Prostate gland (tissue), 2 donors: ENCODE measurements at regions not wholly inside any gene's neighbourhood (a gene's known extent, or its start where the extent isn't known, plus 50 kb on each side); places are given as distances from the start of the nearest gene placed in this dataset.
"Not testable (repeated sequence)": the region's sequence is repeated elsewhere in the genome, so short reads cannot be mapped to it uniquely, and the experiment has no call there.

ENCODE experiments used
- DNase-seq: peaks from one replicate; pipeline ENCODE4 v3.0.0-alpha.2; 2019; ENCODE audit warnings: low spot score
- H3K27ac ChIP-seq, 2 donors: fragments of 200-600 bp; sonication (generic); 2 replicates each; pipeline ENCODE4 v1.5.1; 2017 to 2019
- H3K27me3 ChIP-seq: fragments of 200-600 bp; sonication (generic); replicated peaks from 2 replicates; pipeline ENCODE4 v1.5.1; 2019; ENCODE audit not compliant: insufficient read depth
- H3K36me3 ChIP-seq, 2 donors: fragments of 200-600 bp; sonication (generic); 1 replicate in 1 of 2; 2 replicates in 1 of 2; pipeline versions ENCODE4 v1.5.1 to v1.8.1; 2017 to 2019
- H3K4me1 ChIP-seq: fragments of 200-600 bp; sonication (generic); replicated peaks from 2 replicates; pipeline ENCODE4 v1.5.1; 2019
- H3K4me3 ChIP-seq, 2 donors: fragments of 200-600 bp; sonication (generic); 2 replicates each; pipeline ENCODE4 v1.5.1; 2017 to 2019
- H3K9me3 ChIP-seq: fragments of 200-600 bp; sonication (generic); 2 replicates; pipeline ENCODE4 v1.5.1; 2017
- POLR2A ChIP-seq: fragments of 450-650 bp; IDR thresholded peaks from one replicate; pipeline ENCODE4 v1.6.1; 2016; ENCODE audit warnings: antibody characterized with exemption, mild to moderate bottlenecking
- POLR2AphosphoS5 ChIP-seq: sonication (generic); formaldehyde crosslinking; IDR thresholded peaks from one replicate; pipeline ENCODE4 v1.6.1; 2017; ENCODE audit warnings: antibody characterized with exemption
- WGBS: methylation state at CpG from one replicate; pipeline ENCODE4 v1.1.5; 2018; 5-methylcytosine and 5-hydroxymethylcytosine counted together
- intact Hi-C: fragments of 100-400 bp; cut with DNase I; formaldehyde crosslinking; loops from one replicate; pipeline ENCODE4 v1.14.2; 2022
- TF ChIP-seq, protein P1 (sequence below), 4 experiments: fragments of 200-600 bp in 2 of 4; fragments of 450-650 bp in 2 of 4; sonication (generic) in 2 of 4; IDR thresholded peaks; 1 replicate in 3 of 4; 2 replicates in 1 of 4; pipeline ENCODE4 v1.5.1; 2016 to 2019; ENCODE audit warnings: antibody characterized with exemption in 4 of 4, mild to moderate bottlenecking in 2 of 4, moderate library complexity in 2 of 4

- Histone ChIP-seq H3K9me3 (no peaks in the 10 kb centered on the region), H3K27ac (peak overlapping the region; percentile 56 to 69), H3K4me3 (peak overlapping the region; percentile 49 to 53), H3K36me3 (no peaks in the 10 kb centered on the region), H3K4me1 (no peaks in the 10 kb centered on the region), H3K27me3 (no peaks in the 10 kb centered on the region)
- no peak for DNase-seq
- TF ChIP-seq, protein P1, sequence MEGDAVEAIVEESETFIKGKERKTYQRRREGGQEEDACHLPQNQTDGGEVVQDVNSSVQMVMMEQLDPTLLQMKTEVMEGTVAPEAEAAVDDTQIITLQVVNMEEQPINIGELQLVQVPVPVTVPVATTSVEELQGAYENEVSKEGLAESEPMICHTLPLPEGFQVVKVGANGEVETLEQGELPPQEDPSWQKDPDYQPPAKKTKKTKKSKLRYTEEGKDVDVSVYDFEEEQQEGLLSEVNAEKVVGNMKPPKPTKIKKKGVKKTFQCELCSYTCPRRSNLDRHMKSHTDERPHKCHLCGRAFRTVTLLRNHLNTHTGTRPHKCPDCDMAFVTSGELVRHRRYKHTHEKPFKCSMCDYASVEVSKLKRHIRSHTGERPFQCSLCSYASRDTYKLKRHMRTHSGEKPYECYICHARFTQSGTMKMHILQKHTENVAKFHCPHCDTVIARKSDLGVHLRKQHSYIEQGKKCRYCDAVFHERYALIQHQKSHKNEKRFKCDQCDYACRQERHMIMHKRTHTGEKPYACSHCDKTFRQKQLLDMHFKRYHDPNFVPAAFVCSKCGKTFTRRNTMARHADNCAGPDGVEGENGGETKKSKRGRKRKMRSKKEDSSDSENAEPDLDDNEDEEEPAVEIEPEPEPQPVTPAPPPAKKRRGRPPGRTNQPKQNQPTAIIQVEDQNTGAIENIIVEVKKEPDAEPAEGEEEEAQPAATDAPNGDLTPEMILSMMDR (IDR thresholded peaks at IDR 0.05) = no peak
- no peak for TF ChIP-seq POLR2A
- TF ChIP-seq POLR2AphosphoS5 = no peak
- WGBS = 34% methylated on average over 20 of the region's 32 CpGs
- intact Hi-C loops = no loop called here
These were observed 70.2 kb upstream of the LPCAT1 start for GRCh38 chr5:1593903-1594356.

DNA sequence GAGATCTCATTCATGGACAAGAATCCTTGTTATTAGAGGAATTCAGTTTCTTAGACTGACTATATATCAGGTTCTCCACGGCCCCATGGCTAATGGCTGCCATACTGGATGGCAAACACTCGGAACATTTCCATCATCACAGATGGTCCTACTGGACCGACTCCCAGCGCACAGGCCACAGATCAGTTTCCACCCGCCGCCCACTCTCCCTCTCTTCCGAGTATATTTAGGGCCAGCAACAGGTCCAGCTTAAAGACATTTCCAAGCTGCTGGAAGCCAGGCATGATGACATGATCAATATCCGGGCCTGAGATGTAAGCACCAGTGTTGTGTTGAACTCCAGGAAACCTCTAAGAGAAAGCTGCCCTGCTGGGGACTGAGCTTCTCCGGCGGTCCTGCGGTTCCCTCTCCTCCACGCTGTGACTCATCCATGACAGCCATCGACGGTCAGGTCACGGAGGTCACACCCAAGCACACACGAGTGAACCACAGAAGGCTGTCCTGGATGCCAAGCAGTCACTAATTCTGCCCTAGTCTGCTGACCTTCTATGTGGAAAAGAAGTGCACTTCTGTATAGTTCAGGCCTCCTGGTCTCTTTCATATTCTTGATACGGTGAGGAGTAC, 64.4 kb upstream of the LPCAT1 start:
- H3K4me1 ChIP-seq, intact Hi-C loops, H3K27me3 ChIP-seq, H3K4me3 ChIP-seq, H3K27ac ChIP-seq, DNase-seq, H3K9me3 ChIP-seq, H3K36me3 ChIP-seq: not testable (repeated sequence)
- WGBS = 94% methylated on average over 17 of the region's 17 CpGs

DNA sequence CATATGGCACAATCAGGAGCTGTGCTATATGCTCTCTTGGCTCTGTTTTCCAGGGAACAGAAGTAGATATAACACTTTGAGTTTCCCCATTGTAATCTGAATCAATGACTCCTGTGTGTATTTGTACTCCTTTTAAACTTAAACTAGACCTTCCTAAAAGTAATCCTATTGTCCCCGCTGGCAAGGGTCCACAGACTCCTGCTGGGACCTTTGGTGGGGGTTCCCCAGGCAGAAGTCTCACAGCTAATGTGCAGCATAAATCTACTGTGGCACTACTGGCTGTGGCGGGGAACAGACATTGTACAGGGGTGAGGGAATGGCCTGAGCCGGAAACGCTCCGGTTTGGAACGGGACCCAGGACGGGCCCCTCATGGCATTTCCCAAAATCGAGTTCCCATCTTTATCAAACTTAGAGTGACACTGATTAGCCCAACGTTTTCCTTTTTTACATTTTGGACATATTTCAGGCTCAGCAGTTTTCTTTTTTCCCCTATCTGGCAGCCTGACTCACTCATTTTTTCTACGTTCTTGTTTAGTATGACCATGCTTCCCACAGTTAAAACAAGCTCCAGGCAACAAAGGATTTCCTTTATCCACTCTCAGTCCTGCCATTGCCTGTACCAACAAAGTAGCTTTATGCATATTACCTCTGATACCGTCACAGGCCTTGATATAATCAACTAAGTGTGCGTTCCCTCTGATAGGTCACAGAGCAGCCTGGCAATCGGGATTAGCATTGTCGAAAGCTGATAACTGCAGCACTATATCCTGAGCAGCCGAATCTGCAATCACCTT, 59.5 kb upstream of the LPCAT1 start:
- WGBS = 79% methylated on average over 15 of the region's 15 CpGs
- H3K4me1 ChIP-seq, H3K27me3 ChIP-seq, H3K36me3 ChIP-seq, H3K9me3 ChIP-seq, H3K4me3 ChIP-seq, intact Hi-C loops, DNase-seq, H3K27ac ChIP-seq: not testable (repeated sequence)

DNA sequence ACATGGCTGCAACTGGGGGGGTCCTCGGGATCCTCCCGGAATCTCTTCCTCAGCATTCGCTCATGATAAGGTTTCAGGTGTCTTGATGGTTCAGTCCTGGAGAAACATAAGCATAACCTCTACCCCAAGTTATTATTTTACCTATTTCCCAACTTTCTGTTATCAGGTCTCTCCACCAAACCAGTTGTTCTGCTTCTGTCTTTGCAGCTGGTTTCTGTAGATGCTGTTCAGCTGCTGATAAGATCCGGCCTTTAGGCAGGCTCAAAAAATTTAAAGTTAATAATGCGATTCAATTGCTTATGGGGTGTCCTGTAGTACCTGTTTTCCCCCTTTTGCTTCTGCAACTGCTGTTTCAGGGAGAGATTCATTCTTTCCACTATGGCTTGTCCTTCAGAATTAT, 55.6 kb upstream of the LPCAT1 start:
- H3K27me3 ChIP-seq, H3K4me3 ChIP-seq, H3K27ac ChIP-seq, H3K9me3 ChIP-seq, DNase-seq, H3K36me3 ChIP-seq, intact Hi-C loops, H3K4me1 ChIP-seq: not testable (repeated sequence)
- 98% methylated on average over 5 of the region's 5 CpGs for WGBS

- WGBS = 82% methylated on average over 3 of the region's 7 CpGs
- H3K4me1 ChIP-seq, H3K36me3 ChIP-seq, H3K9me3 ChIP-seq, H3K27ac ChIP-seq, intact Hi-C loops, DNase-seq, H3K27me3 ChIP-seq, H3K4me3 ChIP-seq: not testable (repeated sequence)
These were observed 53.1 kb upstream of the LPCAT1 start for GRCh38 chr5:1576851-1577250.

DNA sequence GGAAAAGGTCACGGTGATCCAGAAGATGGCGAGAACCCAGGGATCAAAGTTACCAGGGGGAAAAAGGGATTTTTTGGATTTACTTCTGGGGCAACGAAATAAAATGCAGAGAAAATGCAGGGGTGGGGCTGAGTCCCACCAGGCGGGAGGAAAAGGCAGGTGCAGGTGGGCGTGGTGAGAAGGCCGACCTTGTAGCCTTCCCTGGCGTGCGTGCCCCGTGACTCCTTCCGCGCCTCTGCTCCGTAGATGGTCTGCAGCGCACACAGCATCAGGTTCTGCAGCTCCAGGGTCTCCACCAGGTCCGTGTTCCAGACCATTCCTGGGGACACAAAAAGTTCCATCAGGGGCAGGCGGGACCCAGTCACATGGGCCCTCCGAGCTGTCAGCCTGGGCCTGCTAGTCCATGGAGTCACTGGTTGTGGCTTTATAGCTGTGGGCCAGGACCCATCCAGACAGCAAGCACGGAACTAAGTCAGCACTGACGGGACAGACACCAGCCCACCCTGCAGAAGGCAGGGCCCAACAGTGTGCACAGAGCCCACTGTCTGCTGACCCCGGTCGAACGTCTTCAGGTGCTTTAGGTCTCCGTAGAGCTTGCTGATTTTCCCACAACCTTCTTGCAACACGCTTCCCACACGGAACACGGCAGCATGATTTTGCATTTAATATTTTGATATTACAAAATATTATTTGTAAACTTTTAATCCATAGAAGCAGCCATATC, 52.4 kb upstream of the LPCAT1 start:
- H3K27me3 ChIP-seq, H3K4me1 ChIP-seq, H3K4me3 ChIP-seq, H3K27ac ChIP-seq, H3K9me3 ChIP-seq, intact Hi-C loops, H3K36me3 ChIP-seq, DNase-seq: not testable (repeated sequence)
- 93% methylated on average over 22 of the region's 25 CpGs for WGBS

- H3K4me3 ChIP-seq, H3K9me3 ChIP-seq, H3K36me3 ChIP-seq, H3K4me1 ChIP-seq, H3K27me3 ChIP-seq, H3K27ac ChIP-seq, DNase-seq, intact Hi-C loops: not testable (repeated sequence)
- 59% methylated on average over 5 of the region's 5 CpGs for WGBS
These were observed 51.7 kb upstream of the LPCAT1 start for GRCh38 chr5:1575491-1575890.

GRCh38 chr5:1574023-1574318, 50.2 kb upstream of the LPCAT1 start:
- H3K4me1 ChIP-seq, DNase-seq, H3K36me3 ChIP-seq, H3K4me3 ChIP-seq, intact Hi-C loops, H3K27me3 ChIP-seq, H3K27ac ChIP-seq, H3K9me3 ChIP-seq: not testable (repeated sequence)
- 85% methylated on average over 5 of the region's 9 CpGs for WGBS

- intact Hi-C loops, H3K27me3 ChIP-seq, H3K36me3 ChIP-seq, H3K4me1 ChIP-seq, H3K27ac ChIP-seq, H3K4me3 ChIP-seq, DNase-seq, H3K9me3 ChIP-seq: not testable (repeated sequence)
- 96% methylated on average over 15 of the region's 15 CpGs for WGBS
These were observed 49.7 kb upstream of the LPCAT1 start for GRCh38 chr5:1573217-1574022.
